Psoas muscle (tissue), 7 donors: ENCODE measurements at regions not wholly inside any gene's neighbourhood (a gene's known extent, or its start where the extent isn't known, plus 50 kb on each side); places are given as distances from the start of the nearest gene placed in this dataset.
"Not testable (repeated sequence)": the region's sequence is repeated elsewhere in the genome, so short reads cannot be mapped to it uniquely, and the experiment has no call there.

Experiments
- ATAC-seq, 4 donors: fragments of 200-7000 bp; cut with Tn5 transposase; one replicate each; pipeline ENCODE4 v1.9.1; 2020; ENCODE audit warnings: moderate library complexity in 3 of 4, mild to moderate bottlenecking in 2 of 4
- DNase-seq, 2 donors: peaks; one replicate each; pipeline ENCODE4 v3.0.0-alpha.2; 2020
- H3K27ac ChIP-seq: fragments of 200-600 bp; one replicate; pipeline ENCODE4 v1.8.0; 2022
- H3K27me3 ChIP-seq, 3 donors: fragments of 200-600 bp in 1 of 3; one replicate each; pipeline versions ENCODE4 v1.6.1 to v1.8.0; 2013 to 2022; ENCODE audit warnings: low read length in 2 of 3, mild to moderate bottlenecking in 2 of 3, moderate library complexity in 1 of 3; ENCODE audit not compliant: insufficient read depth in 3 of 3
- H3K36me3 ChIP-seq, 2 donors: fragments of 200-600 bp in 1 of 2; one replicate each; pipeline versions ENCODE4 v1.6.1 to v1.8.0; 2013 to 2022; ENCODE audit warnings: low read depth in 1 of 2, mild to moderate bottlenecking in 1 of 2, moderate library complexity in 1 of 2; ENCODE audit not compliant: insufficient read depth in 1 of 2
- H3K4me1 ChIP-seq: fragments of 200-600 bp; one replicate; pipeline ENCODE4 v1.8.0; 2022
- H3K4me3 ChIP-seq: fragments of 200-600 bp; one replicate; pipeline ENCODE4 v1.8.0; 2022; ENCODE audit warnings: mild to moderate bottlenecking
- H3K9me3 ChIP-seq: fragments of 200-600 bp; one replicate; pipeline ENCODE4 v1.8.0; 2022
- CTCF ChIP-seq: fragments of 200-600 bp; IDR thresholded peaks from one replicate; pipeline ENCODE4 v1.8.0; 2022; ENCODE audit warnings: antibody characterized with exemption
- WGBS, 3 donors: extraction: QIAGEN DNeasy Blood & Tissue Kit; methylation state at CpG; one replicate each; pipeline versions ENCODE4 v1.1.6 to v1.1.7; 2013; 5-methylcytosine and 5-hydroxymethylcytosine counted together
- intact Hi-C, 2 donors: fragments of 100-400 bp; cut with DNase I; formaldehyde crosslinking; loops; one replicate each; pipeline versions ENCODE4 v1.11.0 to v1.14.2; 2022
- donor health status: healthy with polysubstance abuse.
- donor health status: DM: no; HTN: no; CAD: no; lungs with moderate emphysema.
- donor health status: Bipolar disorder and iron deficiency.
- donor health status: healthy.
- donor health status: DM: yes; HTN: yes; CAD: no.
- donor health status: DM: no; HTN: no; CAD: no.
- donor health status: DM: yes; HTN: yes; CAD: no.

GRCh38 chr6:165841153-165841558, 178.1 kb upstream of the PDE10A start:
- TF ChIP-seq CTCF, result no peak
- intact Hi-C loops, result no loop called here
- no peak overlapping the region for H3K27ac ChIP-seq
- H3K36me3 ChIP-seq, result no peaks in the 10 kb centered on the region
- no peaks in the 10 kb centered on the region for H3K9me3 ChIP-seq
- ATAC-seq (no peak), DNase-seq (no peak)
- H3K27me3 ChIP-seq, result peaks cover 0 to 6% (median 0%) of the 10 kb centered on the region in 3 donors
- no peak overlapping the region for H3K4me3 ChIP-seq
- no peaks in the 10 kb centered on the region for H3K4me1 ChIP-seq
- 78 to 81% (median 80%) methylated on average over 9 of the region's 9 CpGs for WGBS, 3 donors

GRCh38 chr6:165837948-165838745, 175.1 kb upstream of the PDE10A start:
- ATAC-seq, result no peak

GRCh38 chr6:165836648-165837047, 173.6 kb upstream of the PDE10A start:
- H3K27me3 ChIP-seq, H3K36me3 ChIP-seq, ATAC-seq, H3K4me1 ChIP-seq, DNase-seq, intact Hi-C loops, H3K4me3 ChIP-seq, H3K9me3 ChIP-seq, H3K27ac ChIP-seq: not testable (repeated sequence)
- 90 to 92% (median 91%) methylated on average over 4 of the region's 4 CpGs for WGBS, 3 donors

More at GRCh38 chr6:165837948-165838745, 175.1 kb upstream of the PDE10A start:
- 79 to 86% (median 83%) methylated on average over 9 of the region's 9 CpGs for WGBS, 3 donors
- intact Hi-C loops, result no loop called here
- no peaks in the 10 kb centered on the region for H3K36me3 ChIP-seq
- H3K4me3 ChIP-seq, result no peak overlapping the region
- peaks cover 0 to 3% (median 3%) of the 10 kb centered on the region in 3 donors for H3K27me3 ChIP-seq
- no peak for DNase-seq
- no peak overlapping the region for H3K27ac ChIP-seq
- H3K4me1 ChIP-seq, result no peaks in the 10 kb centered on the region
- no peaks in the 10 kb centered on the region for H3K9me3 ChIP-seq
- TF ChIP-seq CTCF, result no peak

- 21 to 25% (median 22%) methylated on average over 13 of the region's 13 CpGs for WGBS, 3 donors
- no peaks in the 10 kb centered on the region for H3K36me3 ChIP-seq
- no peak for TF ChIP-seq CTCF
- ATAC-seq (no peak), DNase-seq (no peak)
- H3K27me3 ChIP-seq, result peaks cover 0 to 3% (median 3%) of the 10 kb centered on the region in 3 donors
- no peaks in the 10 kb centered on the region for H3K4me1 ChIP-seq
- H3K27ac ChIP-seq, result no peak overlapping the region
- no peak overlapping the region for H3K4me3 ChIP-seq
- H3K9me3 ChIP-seq, result no peaks in the 10 kb centered on the region
- intact Hi-C loops, result no loop called here
Observed at GRCh38 chr6:165835410-165835851, 172.4 kb upstream of the PDE10A start.

GRCh38 chr6:165834613-165835259, 171.7 kb upstream of the PDE10A start:
- intact Hi-C loops, result no loop called here
- no peak for TF ChIP-seq CTCF
- H3K27me3 ChIP-seq, result peaks cover 0 to 3% (median 3%) of the 10 kb centered on the region in 3 donors
- no peaks in the 10 kb centered on the region for H3K4me1 ChIP-seq
- WGBS, 3 donors, result 18 to 20% (median 19%) methylated on average over 11 of the region's 11 CpGs
- no peaks in the 10 kb centered on the region for H3K9me3 ChIP-seq
- ATAC-seq, result no peak
- H3K36me3 ChIP-seq, result no peaks in the 10 kb centered on the region
- H3K27ac ChIP-seq, result no peak overlapping the region
- no peak overlapping the region for H3K4me3 ChIP-seq
- DNase-seq, result no peak
